GM23338 (cell line): ENCODE measurements at regions not wholly inside any gene's neighbourhood (a gene's known extent, or its start where the extent isn't known, plus 50 kb on each side); places are given as distances from the start of the nearest gene placed in this dataset.

Experiments
- EZH2 ChIP-seq: fragments of 200-600 bp; sonication (generic); IDR thresholded peaks from one replicate; pipeline ENCODE4 v1.8.0; 2017; ENCODE audit warnings: antibody characterized with exemption, mild to moderate bottlenecking, low read depth; ENCODE audit not compliant: unreplicated experiment
- EZH2phosphoT487 ChIP-seq: fragments of 200-600 bp; sonication (generic); IDR thresholded peaks from one replicate; pipeline ENCODE4 v1.8.1; 2018; ENCODE audit warnings: antibody characterized with exemption; ENCODE audit not compliant: unreplicated experiment
- JUNB ChIP-seq: IDR thresholded peaks from one replicate; pipeline ENCODE4 v1.6.1; 2016; ENCODE audit warnings: antibody characterized with exemption; ENCODE audit not compliant: unreplicated experiment
- POLR2AphosphoS5 ChIP-seq: IDR thresholded peaks from 2 replicates; pipeline ENCODE4 v1.6.1; 2016; ENCODE audit warnings: antibody characterized with exemption, low read depth
- STAT1 ChIP-seq: IDR thresholded peaks from one replicate; pipeline ENCODE4 v1.6.1; 2016; ENCODE audit warnings: antibody characterized with exemption; ENCODE audit not compliant: unreplicated experiment
- ZNF114 ChIP-seq: fragments of 250-450 bp; sonication (Bioruptor Pico); IDR thresholded peaks from 2 replicates; pipeline ENCODE4 v1.5.0; 2020; ENCODE audit warnings: mild to moderate bottlenecking, moderate library complexity
- ZNF331 ChIP-seq: fragments of 250-450 bp; sonication (Bioruptor Pico); IDR thresholded peaks from 2 replicates; pipeline ENCODE4 v1.5.0; 2020; ENCODE audit warnings: low read depth, mild to moderate bottlenecking, moderate library complexity
- TF ChIP-seq, protein P1 (sequence below), 2 experiments: fragments of 200-600 bp in 1 of 2; sonication (generic) in 1 of 2; conservative IDR thresholded peaks; 2 replicates each; pipeline versions ENCODE4 v1.5.1 to v1.6.1; 2016 to 2017; ENCODE audit warnings: antibody characterized with exemption in 2 of 2, low read depth in 2 of 2, mild to moderate bottlenecking in 2 of 2, moderate library complexity in 1 of 2
- TF ChIP-seq, protein P2 (sequence below): IDR thresholded peaks from 2 replicates; pipeline ENCODE4 v1.6.1; 2016; ENCODE audit warnings: antibody characterized with exemption
- TF ChIP-seq, protein P3 (sequence below): IDR thresholded peaks from one replicate; pipeline ENCODE4 v1.6.1; 2018; ENCODE audit warnings: antibody characterized with exemption; ENCODE audit not compliant: unreplicated experiment

DNA sequence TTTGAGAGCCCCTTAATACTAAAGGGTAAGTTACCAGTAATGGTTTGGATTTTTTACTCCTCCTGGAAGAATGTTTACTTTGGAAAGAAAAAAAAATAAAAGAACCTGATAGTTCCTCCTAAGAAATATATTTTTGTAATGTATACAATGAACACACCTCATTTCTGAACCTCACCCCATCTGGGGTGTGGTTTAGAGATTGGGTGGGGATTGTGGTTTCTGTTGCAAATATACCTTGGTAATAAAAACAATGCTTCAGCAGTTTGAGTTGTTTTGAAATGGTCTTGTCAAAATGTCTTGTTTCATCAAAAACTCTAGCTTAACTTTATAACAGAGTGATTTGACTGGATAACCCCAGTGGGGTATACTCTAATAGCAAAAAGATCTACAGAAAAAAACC is 448.9 kb upstream of the MEIS1 start:
- TF ChIP-seq, protein P1, sequence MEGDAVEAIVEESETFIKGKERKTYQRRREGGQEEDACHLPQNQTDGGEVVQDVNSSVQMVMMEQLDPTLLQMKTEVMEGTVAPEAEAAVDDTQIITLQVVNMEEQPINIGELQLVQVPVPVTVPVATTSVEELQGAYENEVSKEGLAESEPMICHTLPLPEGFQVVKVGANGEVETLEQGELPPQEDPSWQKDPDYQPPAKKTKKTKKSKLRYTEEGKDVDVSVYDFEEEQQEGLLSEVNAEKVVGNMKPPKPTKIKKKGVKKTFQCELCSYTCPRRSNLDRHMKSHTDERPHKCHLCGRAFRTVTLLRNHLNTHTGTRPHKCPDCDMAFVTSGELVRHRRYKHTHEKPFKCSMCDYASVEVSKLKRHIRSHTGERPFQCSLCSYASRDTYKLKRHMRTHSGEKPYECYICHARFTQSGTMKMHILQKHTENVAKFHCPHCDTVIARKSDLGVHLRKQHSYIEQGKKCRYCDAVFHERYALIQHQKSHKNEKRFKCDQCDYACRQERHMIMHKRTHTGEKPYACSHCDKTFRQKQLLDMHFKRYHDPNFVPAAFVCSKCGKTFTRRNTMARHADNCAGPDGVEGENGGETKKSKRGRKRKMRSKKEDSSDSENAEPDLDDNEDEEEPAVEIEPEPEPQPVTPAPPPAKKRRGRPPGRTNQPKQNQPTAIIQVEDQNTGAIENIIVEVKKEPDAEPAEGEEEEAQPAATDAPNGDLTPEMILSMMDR (conservative IDR thresholded peaks at IDR 0.05; ENCODE audit: low read depth in 2 of 2): no peak
- TF ChIP-seq EZH2phosphoT487 (no peak), POLR2AphosphoS5 (no peak), JUNB (no peak), ZNF331 (CRISPR knock-in tag) (no peak), EZH2 (no peak), ZNF114 (CRISPR knock-in tag) (no peak), STAT1 (no peak)
- TF ChIP-seq, protein P2, sequence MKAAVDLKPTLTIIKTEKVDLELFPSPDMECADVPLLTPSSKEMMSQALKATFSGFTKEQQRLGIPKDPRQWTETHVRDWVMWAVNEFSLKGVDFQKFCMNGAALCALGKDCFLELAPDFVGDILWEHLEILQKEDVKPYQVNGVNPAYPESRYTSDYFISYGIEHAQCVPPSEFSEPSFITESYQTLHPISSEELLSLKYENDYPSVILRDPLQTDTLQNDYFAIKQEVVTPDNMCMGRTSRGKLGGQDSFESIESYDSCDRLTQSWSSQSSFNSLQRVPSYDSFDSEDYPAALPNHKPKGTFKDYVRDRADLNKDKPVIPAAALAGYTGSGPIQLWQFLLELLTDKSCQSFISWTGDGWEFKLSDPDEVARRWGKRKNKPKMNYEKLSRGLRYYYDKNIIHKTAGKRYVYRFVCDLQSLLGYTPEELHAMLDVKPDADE: no peak
- TF ChIP-seq, protein P3, sequence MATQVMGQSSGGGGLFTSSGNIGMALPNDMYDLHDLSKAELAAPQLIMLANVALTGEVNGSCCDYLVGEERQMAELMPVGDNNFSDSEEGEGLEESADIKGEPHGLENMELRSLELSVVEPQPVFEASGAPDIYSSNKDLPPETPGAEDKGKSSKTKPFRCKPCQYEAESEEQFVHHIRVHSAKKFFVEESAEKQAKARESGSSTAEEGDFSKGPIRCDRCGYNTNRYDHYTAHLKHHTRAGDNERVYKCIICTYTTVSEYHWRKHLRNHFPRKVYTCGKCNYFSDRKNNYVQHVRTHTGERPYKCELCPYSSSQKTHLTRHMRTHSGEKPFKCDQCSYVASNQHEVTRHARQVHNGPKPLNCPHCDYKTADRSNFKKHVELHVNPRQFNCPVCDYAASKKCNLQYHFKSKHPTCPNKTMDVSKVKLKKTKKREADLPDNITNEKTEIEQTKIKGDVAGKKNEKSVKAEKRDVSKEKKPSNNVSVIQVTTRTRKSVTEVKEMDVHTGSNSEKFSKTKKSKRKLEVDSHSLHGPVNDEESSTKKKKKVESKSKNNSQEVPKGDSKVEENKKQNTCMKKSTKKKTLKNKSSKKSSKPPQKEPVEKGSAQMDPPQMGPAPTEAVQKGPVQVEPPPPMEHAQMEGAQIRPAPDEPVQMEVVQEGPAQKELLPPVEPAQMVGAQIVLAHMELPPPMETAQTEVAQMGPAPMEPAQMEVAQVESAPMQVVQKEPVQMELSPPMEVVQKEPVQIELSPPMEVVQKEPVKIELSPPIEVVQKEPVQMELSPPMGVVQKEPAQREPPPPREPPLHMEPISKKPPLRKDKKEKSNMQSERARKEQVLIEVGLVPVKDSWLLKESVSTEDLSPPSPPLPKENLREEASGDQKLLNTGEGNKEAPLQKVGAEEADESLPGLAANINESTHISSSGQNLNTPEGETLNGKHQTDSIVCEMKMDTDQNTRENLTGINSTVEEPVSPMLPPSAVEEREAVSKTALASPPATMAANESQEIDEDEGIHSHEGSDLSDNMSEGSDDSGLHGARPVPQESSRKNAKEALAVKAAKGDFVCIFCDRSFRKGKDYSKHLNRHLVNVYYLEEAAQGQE: no peak
